ENCODE measurements at regions not wholly inside any gene's neighbourhood (a gene's known extent, or its start where the extent isn't known, plus 50 kb on each side); places are given as distances from the start of the nearest gene placed in this dataset.

DNA sequence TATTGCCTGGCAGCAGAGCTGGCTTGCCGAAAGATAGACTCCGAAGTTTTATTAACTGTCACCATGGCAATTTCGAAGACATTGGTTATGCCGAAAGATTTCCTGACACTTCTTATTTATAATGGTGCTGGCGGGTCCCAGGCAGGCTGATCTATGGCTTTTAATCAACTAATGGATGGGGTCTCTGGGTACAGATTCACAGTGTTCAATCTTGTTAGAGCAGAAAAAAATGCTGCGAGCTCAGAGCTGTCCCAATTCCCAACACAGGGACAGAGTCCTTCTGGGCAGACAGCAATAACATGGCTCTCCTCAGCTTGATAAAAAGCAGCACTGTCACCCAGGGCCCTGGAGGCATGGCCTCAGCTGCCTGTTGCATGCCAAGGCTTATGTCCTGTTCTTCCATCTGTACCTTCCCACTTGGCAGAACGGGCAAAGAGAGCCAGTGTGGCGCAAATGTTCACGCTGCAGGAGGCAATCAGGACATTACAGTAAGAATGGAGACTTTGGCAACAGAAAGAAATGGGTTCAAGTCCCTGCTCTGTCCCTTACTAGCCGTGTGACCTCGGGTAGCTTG, 228.2 kb upstream of the PWP1 start:
- no peak overlapping the region for H2BK12ac ChIP-seq (ENCODE audit: insufficient read length, low read depth, low read length)
- H3K23me2 ChIP-seq (ENCODE audit: insufficient read length, low read depth, low read length, poor library complexity, severe bottlenecking): no peaks in the 10 kb centered on the region
- no peak overlapping the region for H2AFZ ChIP-seq (ENCODE audit: low read length)
- H3K4me1 ChIP-seq (ENCODE audit: insufficient read depth, low read length): no peaks in the 10 kb centered on the region
- no peak overlapping the region for H4K5ac ChIP-seq (ENCODE audit: insufficient read length, low read depth, low read length)
- no peak overlapping the region; the same call in 1 of the 2 replicates for H3K14ac ChIP-seq (ENCODE audit: insufficient read depth, low read length)
- H3K23ac ChIP-seq (ENCODE audit: insufficient read length, low read depth, low read length): no peak overlapping the region
- no peaks in the 10 kb centered on the region for H3K79me1 ChIP-seq (ENCODE audit: insufficient read depth, low read depth, low read length, poor library complexity, severe bottlenecking)
- no peak overlapping the region for H2BK5ac ChIP-seq (ENCODE audit: insufficient read length, low read length)
- TF ChIP-seq, protein P1, sequence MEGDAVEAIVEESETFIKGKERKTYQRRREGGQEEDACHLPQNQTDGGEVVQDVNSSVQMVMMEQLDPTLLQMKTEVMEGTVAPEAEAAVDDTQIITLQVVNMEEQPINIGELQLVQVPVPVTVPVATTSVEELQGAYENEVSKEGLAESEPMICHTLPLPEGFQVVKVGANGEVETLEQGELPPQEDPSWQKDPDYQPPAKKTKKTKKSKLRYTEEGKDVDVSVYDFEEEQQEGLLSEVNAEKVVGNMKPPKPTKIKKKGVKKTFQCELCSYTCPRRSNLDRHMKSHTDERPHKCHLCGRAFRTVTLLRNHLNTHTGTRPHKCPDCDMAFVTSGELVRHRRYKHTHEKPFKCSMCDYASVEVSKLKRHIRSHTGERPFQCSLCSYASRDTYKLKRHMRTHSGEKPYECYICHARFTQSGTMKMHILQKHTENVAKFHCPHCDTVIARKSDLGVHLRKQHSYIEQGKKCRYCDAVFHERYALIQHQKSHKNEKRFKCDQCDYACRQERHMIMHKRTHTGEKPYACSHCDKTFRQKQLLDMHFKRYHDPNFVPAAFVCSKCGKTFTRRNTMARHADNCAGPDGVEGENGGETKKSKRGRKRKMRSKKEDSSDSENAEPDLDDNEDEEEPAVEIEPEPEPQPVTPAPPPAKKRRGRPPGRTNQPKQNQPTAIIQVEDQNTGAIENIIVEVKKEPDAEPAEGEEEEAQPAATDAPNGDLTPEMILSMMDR (conservative IDR thresholded peaks at IDR 0.05): no peak
- H4K8ac ChIP-seq (replicated peaks; ENCODE audit: insufficient read length, low read depth, low read length): no peak overlapping the region
- no peaks in the 10 kb centered on the region for H3K9me3 ChIP-seq (ENCODE audit: control insufficient read depth, low read depth, low read length)
- Mint-ChIP-seq H3K9me3 (peaks cover 0 to 4% of the 10 kb centered on the region in 2 experiments; a peak in 3 of 5 replicates), H3K4me3 (no peak overlapping the region), H3K4me1 (peaks cover 2 to 8% of the 10 kb centered on the region in 2 experiments; a peak in 2 of 4 replicates), H3K27ac (no peak overlapping the region), H3K27me3 (ENCODE audit: low read depth) (no peaks in the 10 kb centered on the region; the same call in 1 of the 2 replicates), H3K36me3 (ENCODE audit: insufficient read depth in 1 of 3, low read depth in 3 of 3) (no peaks in the 10 kb centered on the region)
- H3K27ac ChIP-seq (ENCODE audit: insufficient read length, low read depth, low read length): no peak overlapping the region
- no peak for DNase-seq
- no peak overlapping the region for H4K91ac ChIP-seq (ENCODE audit: insufficient read length, low read depth, low read length)
- no peak overlapping the region for H3T11ph ChIP-seq (ENCODE audit: low read length)
- no peaks in the 10 kb centered on the region for H3K79me2 ChIP-seq (ENCODE audit: insufficient read depth, low read length)
- no peak overlapping the region for H2AK5ac ChIP-seq (ENCODE audit: insufficient read length, low read length)
- H3K9ac ChIP-seq (ENCODE audit: extremely low read depth, insufficient read length, low read length): no peak overlapping the region
- H3K56ac ChIP-seq (ENCODE audit: insufficient read length, low read depth, low read length): no peak overlapping the region
- WGBS (ENCODE audit: extremely low coverage, insufficient read length, low lambda C conversion rate): no CpG with 5 or more reads among the region's 11 CpGs
- H2BK120ac ChIP-seq (ENCODE audit: low read depth, low read length, poor library complexity, severe bottlenecking): no peak overlapping the region
- no peaks in the 10 kb centered on the region for H4K20me1 ChIP-seq (ENCODE audit: control insufficient read depth, insufficient read depth, insufficient read length)
- no peak overlapping the region for H3K4ac ChIP-seq (ENCODE audit: low read depth, low read length)
- no peaks in the 10 kb centered on the region for H3K27me3 ChIP-seq (ENCODE audit: insufficient read depth, low read length)
- no peak overlapping the region for H2BK20ac ChIP-seq (ENCODE audit: low read depth, low read length, poor library complexity, severe bottlenecking)
- H3K18ac ChIP-seq (ENCODE audit: insufficient read length, low read depth, low read length): no peak overlapping the region
- H2BK15ac ChIP-seq (ENCODE audit: low read depth, low read length): no peak overlapping the region
- no peak overlapping the region for H3K4me2 ChIP-seq (ENCODE audit: insufficient read depth, insufficient read length, low read length)

All from H9 (cell line).